HG03196 (cell line): ENCODE measurements at regions not wholly inside any gene's neighbourhood (a gene's known extent, or its start where the extent isn't known, plus 50 kb on each side); places are given as distances from the start of the nearest gene placed in this dataset.

ENCODE experiments used
- ATAC-seq: cut with Tn5 transposase; IDR thresholded peaks from one replicate; pipeline ENCODE4 v1.9.1; 2021; ENCODE audit not compliant: unreplicated experiment

DNA sequence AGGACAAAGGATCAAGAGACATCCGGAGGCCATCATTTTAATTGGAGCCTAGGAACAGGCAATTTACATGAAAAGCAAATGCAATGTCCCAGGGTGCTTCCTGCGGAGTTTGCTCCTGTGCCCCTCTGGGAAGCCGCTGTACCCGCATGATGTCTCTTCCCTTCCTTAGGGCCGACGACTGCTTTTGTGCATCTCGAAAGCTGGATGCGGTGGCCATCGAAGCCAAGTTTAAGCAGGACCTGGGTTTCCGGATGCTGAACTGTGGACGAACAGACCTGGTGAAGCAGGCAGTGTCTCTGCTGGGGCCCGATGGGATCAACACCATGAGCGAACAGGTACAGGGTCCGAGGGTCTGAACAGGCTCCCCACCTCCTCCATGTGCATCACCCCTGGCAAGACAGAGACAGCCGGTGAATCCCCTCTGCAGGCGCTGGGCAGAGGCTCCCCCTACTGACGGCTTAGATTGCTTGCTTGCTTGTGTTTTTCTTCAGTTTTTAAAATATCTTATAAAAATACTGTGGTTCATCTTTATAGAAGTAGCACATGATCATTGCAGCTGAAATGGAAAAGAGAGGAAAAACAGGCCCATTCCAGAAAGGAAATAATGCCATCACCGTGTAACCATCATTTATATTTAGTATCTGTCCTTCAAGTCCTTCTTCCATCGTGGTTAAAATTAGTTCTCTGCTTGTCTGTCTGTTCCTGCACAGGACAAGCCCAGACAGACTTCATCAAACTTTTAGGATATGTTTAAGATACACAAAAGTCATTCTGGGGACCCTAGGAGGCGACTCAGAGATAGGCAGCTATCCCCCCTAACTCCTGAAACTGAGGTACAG, 75.4 kb upstream of the PWP1 start:
- no peak for ATAC-seq

DNA sequence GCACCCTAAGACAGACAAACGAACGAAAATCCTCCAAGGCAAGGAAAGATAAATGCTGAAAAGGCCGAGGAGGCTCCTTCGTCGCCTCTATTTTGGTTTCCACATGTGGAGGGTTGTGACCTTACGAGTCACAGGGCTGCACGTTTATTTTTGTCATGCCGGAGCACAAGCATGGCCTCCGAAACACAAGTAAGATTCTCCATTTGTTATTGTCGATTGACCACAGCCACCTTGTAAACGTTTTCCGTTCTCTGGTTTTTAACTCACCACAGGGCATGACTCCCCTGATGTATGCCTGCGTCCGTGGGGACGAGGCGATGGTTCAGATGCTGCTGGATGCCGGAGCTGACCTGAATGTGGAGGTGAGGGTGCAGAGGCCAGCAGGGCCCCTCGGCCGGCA, 73.1 kb upstream of the PWP1 start:
- no peak for ATAC-seq

DNA sequence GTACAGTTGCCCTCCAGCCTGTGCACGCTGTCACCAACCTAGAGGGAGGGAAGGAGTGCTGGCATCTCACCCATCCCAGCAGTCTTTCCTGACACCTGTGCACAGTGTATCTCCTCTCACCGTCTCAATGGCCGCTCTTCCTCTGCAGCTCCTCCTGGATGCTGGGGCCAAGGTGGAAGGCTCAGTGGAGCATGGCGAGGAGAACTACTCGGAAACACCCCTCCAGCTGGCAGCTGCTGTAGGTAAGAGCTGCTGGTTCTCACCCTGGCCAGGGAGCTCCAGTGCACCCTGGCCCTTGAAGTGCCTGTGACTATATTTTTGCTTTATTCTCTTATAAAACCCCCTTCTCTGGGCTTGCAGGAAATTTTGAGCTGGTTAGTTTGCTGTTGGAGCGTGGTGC, 68.7 kb upstream of the PWP1 start:
- ATAC-seq: no peak

DNA sequence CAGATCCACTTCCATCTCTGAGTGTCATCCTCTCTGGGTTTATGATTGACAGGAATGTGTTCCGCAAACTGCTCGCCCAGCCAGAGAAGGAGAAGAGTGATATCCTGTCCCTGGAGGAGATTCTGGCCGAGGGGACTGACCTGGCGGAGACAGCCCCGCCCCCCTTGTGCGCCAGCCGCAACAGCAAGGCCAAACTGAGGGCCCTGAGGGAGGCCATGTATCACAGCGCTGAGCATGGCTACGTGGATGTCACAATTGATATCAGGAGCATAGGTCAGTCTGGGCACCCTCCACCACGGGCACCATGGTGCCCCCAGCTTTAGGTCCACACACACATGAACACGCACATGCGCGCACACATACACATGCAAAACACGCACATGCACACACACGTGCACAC, 67.5 kb upstream of the PWP1 start:
- no peak for ATAC-seq

DNA sequence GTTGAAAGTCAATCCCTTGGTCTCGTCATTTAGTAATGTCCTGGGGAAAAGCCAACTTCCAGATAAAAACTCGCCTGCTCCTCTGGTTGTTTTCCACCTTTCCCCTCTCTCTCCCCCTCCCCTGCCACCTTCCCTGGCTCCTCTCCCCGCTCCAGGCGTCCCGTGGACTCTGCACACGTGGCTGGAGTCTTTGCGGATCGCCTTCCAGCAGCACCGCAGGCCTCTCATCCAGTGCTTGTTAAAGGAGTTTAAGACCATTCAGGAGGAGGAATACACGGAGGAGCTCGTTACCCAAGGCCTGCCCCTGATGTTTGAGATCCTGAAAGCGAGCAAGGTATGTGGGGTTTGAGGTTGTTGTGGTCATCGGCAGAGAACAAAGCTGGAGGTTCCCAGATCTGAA, 65.8 kb upstream of the PWP1 start:
- no peak for ATAC-seq

DNA sequence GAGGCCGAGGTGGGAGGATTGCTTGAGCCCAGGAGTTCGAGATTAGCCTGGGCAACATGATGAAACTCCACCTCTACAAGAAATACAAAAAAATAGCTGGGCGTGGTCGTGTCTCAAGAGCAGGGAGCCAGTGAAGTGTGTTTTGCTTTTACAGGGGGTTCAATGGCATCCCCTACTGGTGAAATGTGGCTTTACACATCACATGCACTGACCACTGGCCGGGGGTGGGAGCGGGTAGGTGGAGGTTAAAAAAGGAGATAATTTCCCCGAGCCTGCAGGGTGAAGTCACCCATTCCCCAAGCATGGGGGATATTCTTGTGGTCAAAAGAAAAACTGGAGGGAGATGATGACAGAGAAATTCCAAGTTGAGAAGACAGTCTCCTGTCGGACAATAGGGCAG, 63.6 kb upstream of the PWP1 start:
- no peak for ATAC-seq

DNA sequence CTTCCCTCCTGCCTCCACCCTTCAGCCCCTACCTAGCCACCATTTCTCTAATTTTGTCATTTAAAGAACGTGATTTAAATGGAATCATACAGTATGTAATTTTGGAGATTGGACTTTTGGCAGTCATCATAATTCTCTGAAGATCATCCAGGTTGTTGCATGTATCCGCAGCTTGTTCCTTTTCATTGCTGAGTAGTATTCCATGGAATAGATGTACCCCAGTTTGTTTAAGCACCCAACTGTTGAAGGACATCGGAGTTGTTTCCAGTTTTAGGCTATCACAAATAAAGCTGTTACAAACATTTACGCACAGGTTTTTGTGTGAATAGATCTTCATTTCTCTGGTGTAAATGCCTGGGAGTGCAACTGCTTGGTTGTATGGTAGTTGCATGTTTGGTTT, 61.1 kb upstream of the PWP1 start:
- no peak for ATAC-seq

DNA sequence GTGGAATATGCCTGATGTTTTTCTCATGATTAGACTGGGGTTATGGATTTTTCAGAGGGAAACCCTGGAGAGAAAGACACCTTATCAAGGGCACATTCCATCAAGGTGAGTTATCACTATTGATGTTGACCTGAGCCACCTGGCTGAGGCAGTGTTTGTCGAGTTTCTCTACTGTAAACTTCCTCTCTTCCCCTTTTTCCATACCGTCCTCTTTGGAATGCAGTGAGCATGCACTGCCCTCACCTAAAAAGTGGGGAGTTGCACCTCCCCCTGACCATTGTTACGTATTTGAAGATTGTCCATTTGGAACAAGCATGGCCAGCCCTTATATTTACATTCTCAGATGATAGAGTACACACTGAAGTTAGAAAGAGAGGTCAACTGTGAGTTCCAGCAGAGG, 53.9 kb upstream of the PWP1 start:
- ATAC-seq: no peak

DNA sequence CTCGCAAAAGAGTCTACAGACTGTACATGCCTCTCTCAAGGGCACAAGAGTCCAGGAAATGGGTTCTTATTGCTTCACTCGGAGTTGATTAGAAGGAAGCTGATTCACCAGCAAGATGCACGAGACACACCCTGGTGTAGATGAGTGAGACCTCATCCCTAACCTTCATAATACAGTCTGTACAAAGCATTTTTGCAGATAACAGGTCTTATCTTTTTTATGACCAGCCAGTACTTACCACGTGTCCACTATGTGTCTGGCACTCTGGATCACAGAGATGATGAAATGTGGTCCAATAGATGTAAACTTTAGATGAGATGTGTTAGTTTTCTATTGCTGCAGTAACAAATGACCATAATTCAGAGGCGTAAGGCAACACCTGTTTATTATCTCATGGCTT, 53.4 kb upstream of the PWP1 start:
- no peak for ATAC-seq

DNA sequence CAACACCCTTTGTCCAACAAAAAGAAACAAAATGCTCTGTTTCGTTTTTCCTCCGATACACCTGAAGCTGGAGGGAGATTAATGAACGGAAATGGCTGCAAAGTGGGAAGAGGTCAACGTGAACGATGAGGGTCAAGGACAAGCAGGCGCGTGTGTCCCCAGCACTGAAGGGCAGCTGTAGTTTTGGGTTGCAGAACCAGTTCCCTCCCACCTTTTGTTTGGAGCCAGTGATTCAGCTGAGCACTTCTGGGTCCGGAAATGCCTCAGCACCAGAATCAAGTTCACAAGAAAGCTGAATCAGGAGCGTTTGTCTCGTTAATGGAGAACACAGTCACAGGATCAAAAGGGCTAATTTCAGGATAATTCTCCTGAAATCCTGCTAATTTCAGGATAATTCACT, 51.1 kb upstream of the PWP1 start:
- no peak for ATAC-seq

DNA sequence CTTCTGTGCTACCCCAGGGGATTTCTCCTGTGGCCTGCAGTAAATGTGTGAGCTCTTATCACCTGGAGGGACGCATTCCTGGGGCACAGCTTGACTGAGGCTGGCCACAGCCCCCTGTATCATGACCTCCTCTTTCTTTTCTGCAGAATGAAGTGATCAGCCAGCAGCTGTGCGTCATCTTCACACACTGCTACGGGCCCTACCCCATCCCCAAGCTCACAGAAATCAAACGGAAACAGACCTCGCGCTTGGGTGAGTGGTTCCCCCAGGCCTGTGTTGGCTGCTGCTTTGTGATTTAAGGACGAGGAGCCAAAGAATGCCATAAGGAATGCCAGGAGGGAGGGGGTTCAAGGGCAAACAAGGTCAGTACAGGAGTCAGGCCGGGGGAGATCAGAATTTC, 50.5 kb upstream of the PWP1 start:
- no peak for ATAC-seq
